Body of pancreas (tissue), 4 donors: ENCODE measurements at regions not wholly inside any gene's neighbourhood (a gene's known extent, or its start where the extent isn't known, plus 50 kb on each side); places are given as distances from the start of the nearest gene placed in this dataset.

Experiments used
- ATAC-seq: fragments of 150-250 bp; one replicate; pipeline ENCODE4 v1.9.1; 2016
- DNase-seq, 4 donors: peaks; one replicate each; pipeline ENCODE4 v3.0.0-alpha.2; 2019
- H3K27ac ChIP-seq, 4 donors: fragments of 200-600 bp; sonication (generic); 1 replicate in 3 of 4; 2 replicates in 1 of 4; pipeline versions ENCODE4 v1.5.1 to v1.6.1; 2016 to 2019; ENCODE audit warnings: mild to moderate bottlenecking in 1 of 4, mixed read lengths in 1 of 4, moderate library complexity in 1 of 4
- H3K27me3 ChIP-seq, 2 donors: fragments of 200-600 bp; sonication (generic); one replicate each; pipeline ENCODE4 v1.6.0; 2016; ENCODE audit warnings: mild to moderate bottlenecking in 1 of 2
- H3K36me3 ChIP-seq, 2 donors: fragments of 200-600 bp; sonication (generic); replicated peaks in 1 of 2; 2 replicates each; pipeline ENCODE4 v1.5.1; 2016; ENCODE audit warnings: low read depth in 2 of 2; ENCODE audit not compliant: insufficient read depth in 1 of 2
- H3K4me1 ChIP-seq: fragments of 200-600 bp; sonication (generic); one replicate; pipeline ENCODE4 v1.6.0; 2016
- H3K4me3 ChIP-seq, 2 donors: fragments of 200-600 bp; sonication (generic); 1 replicate in 1 of 2; 2 replicates in 1 of 2; pipeline ENCODE4 v1.5.1; 2016 to 2019
- H3K9me3 ChIP-seq, 3 donors: fragments of 200-600 bp; sonication (generic); 1 replicate in 2 of 3; 2 replicates in 1 of 3; pipeline ENCODE4 v1.5.1; 2016
- POLR2A ChIP-seq, 3 donors: fragments of 450-650 bp; IDR thresholded peaks; one replicate each; pipeline ENCODE4 v1.6.1; 2016; ENCODE audit warnings: antibody characterized with exemption in 3 of 3, mild to moderate bottlenecking in 2 of 3
- WGBS, 2 donors: methylation state at CpG; one replicate each; pipeline ENCODE4 v1.1.5; 2017; 5-methylcytosine and 5-hydroxymethylcytosine counted together
- intact Hi-C: fragments of 100-400 bp; cut with DNase I; formaldehyde crosslinking; loops from one replicate; pipeline ENCODE4 v1.15.1; 2023
- TF ChIP-seq, protein P1 (sequence below), 7 experiments: fragments of 450-650 bp in 4 of 7; fragments of 200-600 bp in 3 of 7; sonication (generic) in 3 of 7; IDR thresholded peaks; one replicate each; pipeline ENCODE4 v1.5.1; 2016 to 2019; ENCODE audit warnings: antibody characterized with exemption in 7 of 7

DNA sequence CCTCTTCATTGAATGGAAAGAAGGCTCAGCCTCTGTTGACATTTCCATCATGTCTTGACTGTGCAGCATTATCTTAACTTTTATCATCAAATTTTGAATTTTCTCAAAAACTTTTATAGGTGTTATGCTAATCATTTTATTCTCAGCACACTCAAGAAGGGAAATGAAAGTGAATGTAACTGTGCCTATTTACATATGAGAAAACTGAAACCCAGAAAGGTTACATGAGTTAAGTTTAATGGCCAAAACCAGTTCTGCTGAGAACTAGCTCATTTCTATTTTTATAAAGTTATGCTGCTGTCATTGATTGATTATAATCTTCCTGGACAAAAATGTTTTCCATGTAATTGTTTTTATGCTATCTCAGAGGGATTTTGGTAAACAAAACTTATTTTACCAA lies 618.8 kb upstream of the NRXN1 start:
- intact Hi-C loops: no loop called here
- Histone ChIP-seq H3K27me3 (no peaks in the 10 kb centered on the region), H3K4me3 (no peak overlapping the region), H3K27ac (no peak overlapping the region), H3K36me3 (no peaks in the 10 kb centered on the region), H3K4me1 (no peaks in the 10 kb centered on the region), H3K9me3 (no peaks in the 10 kb centered on the region)
- ATAC-seq (no peak), DNase-seq (no peak)
- TF ChIP-seq, protein P1, sequence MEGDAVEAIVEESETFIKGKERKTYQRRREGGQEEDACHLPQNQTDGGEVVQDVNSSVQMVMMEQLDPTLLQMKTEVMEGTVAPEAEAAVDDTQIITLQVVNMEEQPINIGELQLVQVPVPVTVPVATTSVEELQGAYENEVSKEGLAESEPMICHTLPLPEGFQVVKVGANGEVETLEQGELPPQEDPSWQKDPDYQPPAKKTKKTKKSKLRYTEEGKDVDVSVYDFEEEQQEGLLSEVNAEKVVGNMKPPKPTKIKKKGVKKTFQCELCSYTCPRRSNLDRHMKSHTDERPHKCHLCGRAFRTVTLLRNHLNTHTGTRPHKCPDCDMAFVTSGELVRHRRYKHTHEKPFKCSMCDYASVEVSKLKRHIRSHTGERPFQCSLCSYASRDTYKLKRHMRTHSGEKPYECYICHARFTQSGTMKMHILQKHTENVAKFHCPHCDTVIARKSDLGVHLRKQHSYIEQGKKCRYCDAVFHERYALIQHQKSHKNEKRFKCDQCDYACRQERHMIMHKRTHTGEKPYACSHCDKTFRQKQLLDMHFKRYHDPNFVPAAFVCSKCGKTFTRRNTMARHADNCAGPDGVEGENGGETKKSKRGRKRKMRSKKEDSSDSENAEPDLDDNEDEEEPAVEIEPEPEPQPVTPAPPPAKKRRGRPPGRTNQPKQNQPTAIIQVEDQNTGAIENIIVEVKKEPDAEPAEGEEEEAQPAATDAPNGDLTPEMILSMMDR (IDR thresholded peaks at IDR 0.05): no peak
- no peak for TF ChIP-seq POLR2A (IDR thresholded peaks at IDR 0.05)

DNA sequence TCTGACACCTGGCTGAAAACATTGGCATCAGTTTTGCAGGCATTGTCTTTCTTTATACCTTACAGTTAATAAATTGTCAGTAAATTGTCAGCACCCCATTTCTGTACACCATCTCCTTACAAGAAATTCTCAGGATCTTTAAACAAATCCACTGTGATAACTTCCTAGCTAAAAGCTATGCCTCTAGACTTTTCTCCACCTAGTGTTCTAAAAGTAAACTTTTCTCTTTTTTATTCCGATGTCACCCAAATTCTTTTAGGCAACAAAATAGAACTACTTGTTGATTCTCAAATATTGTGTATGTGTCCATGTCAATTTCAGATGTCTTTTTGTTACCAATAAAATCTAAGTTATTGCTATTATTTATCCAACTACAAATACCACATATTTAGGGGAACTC lies 617.4 kb upstream of the NRXN1 start:
- H3K9me3 ChIP-seq: no peaks in the 10 kb centered on the region
- DNase-seq: no peak
- intact Hi-C loops: no loop called here
- TF ChIP-seq POLR2A (IDR thresholded peaks at IDR 0.05): no peak
- TF ChIP-seq, protein P1 (IDR thresholded peaks at IDR 0.05): no peak
- ATAC-seq: no peak
- H3K4me1 ChIP-seq: no peaks in the 10 kb centered on the region
- 59 to 70% methylated on average over 1 of the region's 1 CpG for WGBS, 2 donors
- no peak overlapping the region for H3K27ac ChIP-seq
- H3K36me3 ChIP-seq: no peaks in the 10 kb centered on the region
- no peaks in the 10 kb centered on the region for H3K27me3 ChIP-seq
- no peak overlapping the region for H3K4me3 ChIP-seq

DNA sequence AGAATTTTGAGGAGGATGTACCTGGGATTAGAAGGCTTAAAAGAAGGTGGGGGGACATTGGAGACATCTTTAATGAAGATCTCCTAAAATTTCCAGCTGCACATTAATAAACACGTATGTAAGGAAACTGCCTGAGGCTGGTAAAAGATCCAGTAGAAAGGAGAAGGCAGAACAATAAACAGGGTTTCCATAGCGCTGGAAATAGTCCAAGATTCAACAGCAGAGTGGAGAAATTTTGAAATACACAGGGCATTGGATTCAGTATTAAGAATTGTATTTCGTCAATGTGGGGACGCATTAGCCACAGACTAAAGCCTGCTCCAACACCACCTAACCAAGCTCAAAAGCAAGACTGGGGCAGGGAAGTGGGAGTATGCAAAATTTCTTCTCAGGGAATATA lies 606.9 kb upstream of the NRXN1 start:
- no peaks in the 10 kb centered on the region for H3K27me3 ChIP-seq
- H3K4me3 ChIP-seq: no peak overlapping the region
- no peaks in the 10 kb centered on the region for H3K9me3 ChIP-seq
- no peak overlapping the region for H3K27ac ChIP-seq
- no peak for TF ChIP-seq POLR2A (IDR thresholded peaks at IDR 0.05)
- TF ChIP-seq, protein P1 (IDR thresholded peaks at IDR 0.05): no peak
- ATAC-seq (no peak), DNase-seq (no peak)
- WGBS, 2 donors: 63 to 73% methylated on average over 4 of the region's 4 CpGs
- intact Hi-C loops: no loop called here
- H3K36me3 ChIP-seq: no peaks in the 10 kb centered on the region
- no peaks in the 10 kb centered on the region for H3K4me1 ChIP-seq

DNA sequence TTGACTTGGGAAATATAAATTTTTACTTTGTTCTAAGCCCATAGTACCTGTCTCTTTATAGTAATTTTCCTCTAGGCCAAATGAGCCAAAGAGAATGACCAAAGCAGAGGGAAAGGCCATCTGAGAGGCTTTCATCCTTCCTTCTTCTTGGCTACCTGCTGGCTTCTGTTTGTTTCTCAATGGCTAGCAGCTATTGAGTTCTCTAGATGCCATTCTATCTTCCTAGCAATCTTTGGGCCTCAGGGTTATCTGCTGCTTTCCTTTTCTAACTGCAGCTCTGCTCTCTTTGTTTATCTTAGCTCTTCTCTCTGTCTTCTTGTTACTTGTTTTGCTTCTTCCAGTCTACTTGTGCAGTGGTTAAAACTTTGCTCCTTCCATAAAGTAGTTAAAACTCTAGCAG lies 601.1 kb upstream of the NRXN1 start:
- TF ChIP-seq, protein P1 (IDR thresholded peaks at IDR 0.05): no peak
- no peak for TF ChIP-seq POLR2A (IDR thresholded peaks at IDR 0.05)

DNA sequence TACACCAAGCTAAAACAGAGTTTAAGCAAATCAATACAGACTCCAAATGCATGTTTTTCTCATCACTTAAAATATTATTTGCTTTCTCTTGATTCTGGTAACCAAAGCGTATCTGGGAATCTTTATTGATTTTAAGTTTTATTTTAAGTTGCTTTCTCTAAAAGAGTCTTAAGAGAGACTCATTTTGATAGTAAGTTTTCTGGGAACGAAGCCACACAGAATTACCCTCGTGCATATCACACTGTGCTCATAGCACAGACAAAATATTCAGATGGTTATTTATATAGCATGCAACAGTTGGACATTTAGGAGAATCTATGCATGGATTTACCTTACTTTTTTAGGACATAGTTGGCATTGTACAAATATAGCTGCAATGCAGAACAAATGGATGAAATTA lies 597.5 kb upstream of the NRXN1 start:
- intact Hi-C loops: no loop called here
- no peak for DNase-seq
- TF ChIP-seq POLR2A (IDR thresholded peaks at IDR 0.05): no peak
- TF ChIP-seq, protein P1 (IDR thresholded peaks at IDR 0.05): no peak
- H3K27ac ChIP-seq: no peak overlapping the region
- H3K36me3 ChIP-seq: no peaks in the 10 kb centered on the region
- ATAC-seq: no peak
- no peaks in the 10 kb centered on the region for H3K4me1 ChIP-seq
- H3K9me3 ChIP-seq: no peaks in the 10 kb centered on the region
- no peak overlapping the region for H3K4me3 ChIP-seq
- WGBS, 2 donors: 56 to 69% methylated on average over 3 of the region's 3 CpGs
- no peaks in the 10 kb centered on the region for H3K27me3 ChIP-seq

More for the DNA sequence above, 601.1 kb upstream of the NRXN1 start:
- no peaks in the 10 kb centered on the region for H3K9me3 ChIP-seq
- DNase-seq: no peak
- no peak overlapping the region for H3K4me3 ChIP-seq
- no peaks in the 10 kb centered on the region for H3K36me3 ChIP-seq
- no peaks in the 10 kb centered on the region for H3K4me1 ChIP-seq
- no peak for ATAC-seq
- H3K27ac ChIP-seq: no peak overlapping the region
- intact Hi-C loops: no loop called here
- H3K27me3 ChIP-seq: no peaks in the 10 kb centered on the region
